IPS DF 6.9 (cell line): ENCODE measurements at regions not wholly inside any gene's neighbourhood (a gene's known extent, or its start where the extent isn't known, plus 50 kb on each side); places are given as distances from the start of the nearest gene placed in this dataset.

ENCODE experiments used
- DNase-seq: peaks from one replicate; pipeline ENCODE4 v3.0.0-alpha.2; 2013; ENCODE audit warnings: low read depth, low spot score
- H3K27ac ChIP-seq: one replicate; pipeline ENCODE4 v1.5.1; 2013; ENCODE audit warnings: low read length, control low read depth
- H3K27me3 ChIP-seq: 2 replicates; pipeline ENCODE4 v1.6.1; 2013; ENCODE audit warnings: mild to moderate bottlenecking, low read length; ENCODE audit not compliant: control insufficient read depth, insufficient read depth
- H3K36me3 ChIP-seq: 2 replicates; pipeline ENCODE4 v1.6.1; 2013; ENCODE audit warnings: low read length; ENCODE audit not compliant: control insufficient read depth, insufficient read depth
- H3K4me1 ChIP-seq: 2 replicates; pipeline ENCODE4 v1.6.1; 2013; ENCODE audit warnings: low read length; ENCODE audit not compliant: control insufficient read depth, insufficient read depth
- H3K4me3 ChIP-seq: 2 replicates; pipeline ENCODE4 v1.5.1; 2013; ENCODE audit warnings: mild to moderate bottlenecking, low read length
- H3K9me3 ChIP-seq: 2 replicates; pipeline ENCODE4 v1.6.1; 2013; ENCODE audit warnings: low read length, inconsistent platforms; ENCODE audit not compliant: control insufficient read depth, insufficient read depth
- WGBS: extraction: QIAGEN DNeasy Blood & Tissue Kit; methylation state at CpG from one replicate; pipeline ENCODE4 v1.1.7; 2013; ENCODE audit warnings: mixed read lengths, missing lambda C conversion rate; ENCODE audit not compliant: insufficient read length, insufficient coverage; 5-methylcytosine and 5-hydroxymethylcytosine counted together

- H3K36me3 ChIP-seq: no peaks in the 10 kb centered on the region
- no peaks in the 10 kb centered on the region for H3K27me3 ChIP-seq
- no peak overlapping the region for H3K4me3 ChIP-seq
- no peaks in the 10 kb centered on the region for H3K9me3 ChIP-seq
- no peak for DNase-seq
- no CpG with 5 or more reads among the region's 2 CpGs for WGBS
- no peak overlapping the region for H3K27ac ChIP-seq
- H3K4me1 ChIP-seq: peaks cover 2% of the 10 kb centered on the region; the same call in 1 of the 2 replicates
Observed at GRCh38 chr12:116421785-116422538, 137.2 kb upstream of the MAP1LC3B2 start.

GRCh38 chr12:116423094-116423493, 136.1 kb upstream of the MAP1LC3B2 start:
- DNase-seq: no peak
- Histone ChIP-seq H3K4me1 (peaks cover 4% of the 10 kb centered on the region; the same call in 1 of the 2 replicates), H3K27ac (no peak overlapping the region), H3K9me3 (no peaks in the 10 kb centered on the region), H3K36me3 (no peaks in the 10 kb centered on the region), H3K4me3 (no peak overlapping the region), H3K27me3 (no peaks in the 10 kb centered on the region)
- no CpG with 5 or more reads among the region's 4 CpGs for WGBS

GRCh38 chr12:116425256-116426193, 133.7 kb upstream of the MAP1LC3B2 start:
- Histone ChIP-seq H3K27ac (no peak overlapping the region), H3K9me3 (no peaks in the 10 kb centered on the region), H3K4me1 (peaks cover 7% of the 10 kb centered on the region; the same call in 1 of the 2 replicates), H3K4me3 (no peak overlapping the region), H3K27me3 (no peaks in the 10 kb centered on the region), H3K36me3 (no peaks in the 10 kb centered on the region)
- WGBS: no CpG with 5 or more reads among the region's 15 CpGs
- no peak for DNase-seq

GRCh38 chr12:116426391-116427136, 132.6 kb upstream of the MAP1LC3B2 start:
- Histone ChIP-seq H3K27ac (no peak overlapping the region), H3K36me3 (no peaks in the 10 kb centered on the region), H3K4me1 (peaks cover 7% of the 10 kb centered on the region; the same call in 1 of the 2 replicates)

GRCh38 chr12:116427200-116427930, 131.8 kb upstream of the MAP1LC3B2 start:
- Histone ChIP-seq H3K4me3 (no peak overlapping the region), H3K27ac (no peak overlapping the region), H3K4me1 (peaks cover 8% of the 10 kb centered on the region; the same call in 1 of the 2 replicates)

More at GRCh38 chr12:116426391-116427136, 132.6 kb upstream of the MAP1LC3B2 start:
- Histone ChIP-seq H3K27me3 (no peaks in the 10 kb centered on the region), H3K9me3 (no peaks in the 10 kb centered on the region), H3K4me3 (no peak overlapping the region)
- DNase-seq: no peak
- WGBS: no CpG with 5 or more reads among the region's 13 CpGs

GRCh38 chr12:116429826-116430360, 129.3 kb upstream of the MAP1LC3B2 start:
- no peak overlapping the region for H3K27ac ChIP-seq
- H3K36me3 ChIP-seq: no peaks in the 10 kb centered on the region
- no peak for DNase-seq
- no peak overlapping the region for H3K4me3 ChIP-seq
- H3K4me1 ChIP-seq: peaks cover 12% of the 10 kb centered on the region; the same call in 1 of the 2 replicates
- H3K9me3 ChIP-seq: no peaks in the 10 kb centered on the region
- no CpG with 5 or more reads among the region's 7 CpGs for WGBS
- no peaks in the 10 kb centered on the region for H3K27me3 ChIP-seq

More at GRCh38 chr12:116427200-116427930, 131.8 kb upstream of the MAP1LC3B2 start:
- Histone ChIP-seq H3K36me3 (no peaks in the 10 kb centered on the region), H3K27me3 (no peaks in the 10 kb centered on the region), H3K9me3 (no peaks in the 10 kb centered on the region)
- WGBS: no CpG with 5 or more reads among the region's 19 CpGs
- DNase-seq: peak; percentile 88

- H3K27ac ChIP-seq: no peak overlapping the region
- H3K4me3 ChIP-seq: no peak overlapping the region
- no peaks in the 10 kb centered on the region for H3K36me3 ChIP-seq
- H3K27me3 ChIP-seq: no peaks in the 10 kb centered on the region
- WGBS: no CpG with 5 or more reads among the region's 5 CpGs
- peaks cover 10% of the 10 kb centered on the region; the same call in 1 of the 2 replicates for H3K4me1 ChIP-seq
- H3K9me3 ChIP-seq: no peaks in the 10 kb centered on the region
- DNase-seq: no peak
Observed at GRCh38 chr12:116430911-116431565, 128.1 kb upstream of the MAP1LC3B2 start.

GRCh38 chr12:116431677-116432300, 127.4 kb upstream of the MAP1LC3B2 start:
- DNase-seq: no peak
- no peak overlapping the region for H3K27ac ChIP-seq
- H3K36me3 ChIP-seq: no peaks in the 10 kb centered on the region
- no CpG with 5 or more reads among the region's 13 CpGs for WGBS
- peaks cover 9% of the 10 kb centered on the region; the same call in 1 of the 2 replicates for H3K4me1 ChIP-seq
- H3K4me3 ChIP-seq: no peak overlapping the region
- no peaks in the 10 kb centered on the region for H3K9me3 ChIP-seq
- H3K27me3 ChIP-seq: no peaks in the 10 kb centered on the region

GRCh38 chr12:116432314-116432750, 126.8 kb upstream of the MAP1LC3B2 start:
- H3K36me3 ChIP-seq: no peaks in the 10 kb centered on the region
- no peak for DNase-seq
- peaks cover 9% of the 10 kb centered on the region; the same call in 1 of the 2 replicates for H3K4me1 ChIP-seq
- H3K27me3 ChIP-seq: no peaks in the 10 kb centered on the region
- no peaks in the 10 kb centered on the region for H3K9me3 ChIP-seq
- whole genome bisulfite sequencing: no CpG with 5 or more reads among the region's 4 CpGs
- H3K4me3 ChIP-seq: no peak overlapping the region
- no peak overlapping the region for H3K27ac ChIP-seq
